GM21786 (cell line): ENCODE measurements at regions not wholly inside any gene's neighbourhood (a gene's known extent, or its start where the extent isn't known, plus 50 kb on each side); places are given as distances from the start of the nearest gene placed in this dataset.

Source experiments
- ATAC-seq: cut with Tn5 transposase; IDR thresholded peaks from one replicate; pipeline ENCODE4 v1.9.1; 2021; ENCODE audit not compliant: unreplicated experiment

DNA sequence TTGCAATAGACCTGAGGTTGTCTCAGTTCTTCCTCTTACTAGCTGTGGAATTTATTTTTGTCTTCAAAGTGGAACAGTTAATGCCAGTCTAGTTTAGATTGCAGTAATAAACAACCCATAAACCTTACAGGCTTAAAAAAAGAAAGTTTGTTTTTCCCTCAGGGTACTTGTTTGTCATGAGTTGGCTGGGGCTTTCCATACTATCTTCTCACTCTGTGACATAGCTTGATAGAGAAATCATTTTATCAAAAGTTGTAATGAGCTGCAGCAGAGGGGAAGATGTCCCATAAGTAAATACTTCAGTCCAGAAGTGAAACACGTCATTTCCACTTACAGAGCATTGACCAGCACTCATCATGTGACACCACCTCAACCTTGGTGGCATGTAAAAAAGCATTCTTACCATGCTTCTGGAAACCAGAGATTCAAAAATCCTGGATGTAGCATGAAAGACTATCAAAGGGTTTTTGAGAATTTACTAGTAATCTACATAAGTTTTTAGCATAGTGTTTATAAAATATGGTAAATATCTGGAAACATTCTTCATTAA, 62.8 kb upstream of the COL11A1 start:
- no peak for ATAC-seq

DNA sequence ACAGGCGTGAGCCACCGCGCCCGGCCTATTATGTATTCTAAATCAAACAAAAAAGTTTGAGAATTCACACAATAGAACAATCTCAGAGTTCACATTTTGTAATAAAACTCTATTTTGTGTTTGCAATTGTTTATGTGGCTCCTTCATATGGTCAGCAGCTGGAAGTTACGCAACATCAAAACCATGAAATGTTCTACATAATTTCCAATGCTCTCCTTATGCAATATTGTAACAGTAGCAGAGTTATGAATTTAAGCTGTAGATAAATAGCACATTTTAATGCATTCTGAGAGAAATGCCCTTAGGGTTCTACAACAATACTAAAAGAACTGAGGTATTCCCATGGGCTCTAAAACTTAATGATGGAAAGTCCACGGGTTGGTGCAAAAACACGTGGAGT, 62.3 kb upstream of the COL11A1 start:
- no peak for ATAC-seq

DNA sequence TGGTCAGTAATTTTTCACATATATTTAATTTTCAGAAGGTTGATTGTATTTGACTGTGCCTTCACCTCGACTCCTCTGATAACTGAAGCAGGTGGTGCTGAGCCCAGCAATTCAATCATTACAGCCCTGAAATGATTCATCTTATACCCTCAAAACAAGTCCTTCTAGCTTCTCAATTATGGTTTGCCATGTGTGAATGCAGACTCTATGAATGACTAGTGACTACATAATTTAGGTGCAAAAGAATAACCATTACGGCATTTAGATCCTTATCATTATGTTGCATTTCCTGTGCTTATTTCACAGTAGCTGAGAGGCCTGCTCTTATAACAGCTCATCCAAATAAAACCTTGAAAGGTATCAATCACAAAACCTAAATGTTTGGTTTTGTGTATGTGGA, 54.0 kb upstream of the COL11A1 start:
- ATAC-seq: no peak

DNA sequence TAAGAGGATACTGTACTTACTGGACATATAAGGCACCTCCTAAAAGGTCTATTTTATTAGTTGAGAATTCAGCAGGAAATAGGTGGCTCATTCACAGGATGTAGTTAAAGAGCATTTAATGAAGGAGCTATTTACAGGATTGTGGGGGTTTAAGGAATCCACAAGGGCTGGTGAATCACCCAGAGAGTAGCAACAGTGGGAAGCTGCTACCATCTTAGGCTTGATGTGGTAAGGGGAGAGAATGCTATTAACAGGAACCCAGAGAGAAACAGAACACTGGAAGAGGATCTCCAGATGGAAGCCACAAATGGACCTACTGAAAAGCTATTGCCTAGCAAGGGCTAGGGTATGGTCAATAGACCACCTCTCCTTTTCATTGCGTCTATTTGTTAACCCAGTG, 52.0 kb upstream of the COL11A1 start:
- ATAC-seq: no peak
